ENCODE measurements at regions not wholly inside any gene's neighbourhood (a gene's known extent, or its start where the extent isn't known, plus 50 kb on each side); places are given as distances from the start of the nearest gene placed in this dataset.

- TF ChIP-seq POLR2A (IDR thresholded peaks at IDR 0.05) (no peak), CTCF (IDR thresholded peaks at IDR 0.05) (no peak)
These were observed 479.4 kb upstream of the TCF4 start for GRCh38 chr18:56067214-56067894.
